ENCODE measurements at regions not wholly inside any gene's neighbourhood (a gene's known extent, or its start where the extent isn't known, plus 50 kb on each side); places are given as distances from the start of the nearest gene placed in this dataset.
A peak's percentile ranks its signal among the peaks of the same experiment; 100 is the strongest.

DNA sequence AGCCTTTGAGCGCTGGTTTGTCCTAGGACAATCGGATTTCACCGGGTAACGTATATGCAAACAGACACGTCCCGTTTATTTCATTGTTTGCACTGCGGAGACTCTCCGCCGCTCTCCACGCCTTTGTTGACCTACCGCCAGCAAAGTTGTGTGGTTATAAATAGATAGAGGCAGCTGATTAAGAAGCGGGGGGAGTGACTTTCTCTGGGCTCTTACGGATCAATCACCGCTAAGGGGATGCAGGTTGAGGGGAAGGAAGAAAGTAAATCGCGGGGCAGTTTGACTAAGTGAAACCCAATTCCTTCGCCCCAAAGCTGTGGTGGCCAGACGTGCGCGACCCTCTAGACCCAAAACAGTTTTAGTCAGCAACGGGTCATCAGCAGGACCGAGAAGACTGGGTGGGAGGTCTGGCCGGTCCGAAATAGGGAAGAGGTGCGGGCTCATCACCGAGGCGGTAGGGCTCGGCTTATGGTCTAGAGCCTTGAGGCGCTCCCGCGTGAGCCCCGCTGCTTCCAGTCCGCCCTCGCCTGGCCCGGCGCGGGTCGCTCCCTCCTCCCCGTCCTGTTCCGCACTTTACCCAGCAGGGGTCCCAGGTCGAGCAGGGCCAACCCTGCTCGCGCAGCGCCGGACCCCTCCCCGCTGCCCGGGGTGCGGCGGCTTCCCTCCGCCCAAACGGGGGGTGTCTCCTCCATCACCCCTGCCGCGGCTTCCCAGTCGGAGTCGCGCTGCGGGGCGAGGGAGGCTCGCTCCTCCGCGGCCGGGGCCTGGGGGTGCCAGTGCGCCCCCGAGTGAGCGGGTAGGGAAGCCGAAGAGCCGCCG is 120.8 kb upstream of the RRP15 start:
- DNase-seq (ENCODE audit: low spot score): no peak
- Histone ChIP-seq H3K36me3 (ENCODE audit: control insufficient read depth in 4 of 4, insufficient read depth in 3 of 4, low read depth in 1 of 4, low read length in 3 of 4) (no peaks in the 10 kb centered on the region), H3K27ac (ENCODE audit: low read depth in 1 of 2, low read length in 2 of 2) (no peak overlapping the region), H3K4me3 (ENCODE audit: low read depth in 1 of 3, low read length in 3 of 3) (peak overlapping the region in 2 of 3 donors; percentile 36 to 46), H3K27me3 (ENCODE audit: control insufficient read depth in 4 of 4, insufficient read depth in 4 of 4, low read length in 3 of 4) (peaks cover 0 to 22% (median 8%) of the 10 kb centered on the region in 4 donors), H3K9me3 (ENCODE audit: control insufficient read depth in 4 of 4, low read length in 3 of 4) (no peaks in the 10 kb centered on the region), H3K4me1 (ENCODE audit: control insufficient read depth in 4 of 4, insufficient read depth in 4 of 4, low read length in 3 of 4) (peaks cover 10 to 23% (median 17%) of the 10 kb centered on the region in 4 donors), H3K9ac (ENCODE audit: low read depth in 1 of 2, low read length in 2 of 2) (no peak overlapping the region)
- no peak for TF ChIP-seq ATF3 (IDR thresholded peaks at IDR 0.05)
- TF ChIP-seq FOXA2 (IDR thresholded peaks at IDR 0.05): no peak
- TF ChIP-seq GABPA (IDR thresholded peaks at IDR 0.05 in 1 of 2, conservative IDR thresholded peaks at IDR 0.05 in 1 of 2): no peak
- no peak for TF ChIP-seq RXRA (IDR thresholded peaks at IDR 0.05)
- TF ChIP-seq TAF1 (conservative IDR thresholded peaks at IDR 0.05): no peak
- TF ChIP-seq ZBTB33 (IDR thresholded peaks at IDR 0.05): no peak
- no peak for TF ChIP-seq FOXA1 (IDR thresholded peaks at IDR 0.05)
- TF ChIP-seq HNF4A (conservative IDR thresholded peaks at IDR 0.05): no peak
- TF ChIP-seq EGR1 (IDR thresholded peaks at IDR 0.05; ENCODE audit: low read depth in 2 of 2): no peak
- TF ChIP-seq, protein P1, sequence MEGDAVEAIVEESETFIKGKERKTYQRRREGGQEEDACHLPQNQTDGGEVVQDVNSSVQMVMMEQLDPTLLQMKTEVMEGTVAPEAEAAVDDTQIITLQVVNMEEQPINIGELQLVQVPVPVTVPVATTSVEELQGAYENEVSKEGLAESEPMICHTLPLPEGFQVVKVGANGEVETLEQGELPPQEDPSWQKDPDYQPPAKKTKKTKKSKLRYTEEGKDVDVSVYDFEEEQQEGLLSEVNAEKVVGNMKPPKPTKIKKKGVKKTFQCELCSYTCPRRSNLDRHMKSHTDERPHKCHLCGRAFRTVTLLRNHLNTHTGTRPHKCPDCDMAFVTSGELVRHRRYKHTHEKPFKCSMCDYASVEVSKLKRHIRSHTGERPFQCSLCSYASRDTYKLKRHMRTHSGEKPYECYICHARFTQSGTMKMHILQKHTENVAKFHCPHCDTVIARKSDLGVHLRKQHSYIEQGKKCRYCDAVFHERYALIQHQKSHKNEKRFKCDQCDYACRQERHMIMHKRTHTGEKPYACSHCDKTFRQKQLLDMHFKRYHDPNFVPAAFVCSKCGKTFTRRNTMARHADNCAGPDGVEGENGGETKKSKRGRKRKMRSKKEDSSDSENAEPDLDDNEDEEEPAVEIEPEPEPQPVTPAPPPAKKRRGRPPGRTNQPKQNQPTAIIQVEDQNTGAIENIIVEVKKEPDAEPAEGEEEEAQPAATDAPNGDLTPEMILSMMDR (IDR thresholded peaks at IDR 0.05; ENCODE audit: low read depth, low read length, missing input control): no peak
- 3% methylated on average over 68 of the region's 68 CpGs for WGBS

DNA sequence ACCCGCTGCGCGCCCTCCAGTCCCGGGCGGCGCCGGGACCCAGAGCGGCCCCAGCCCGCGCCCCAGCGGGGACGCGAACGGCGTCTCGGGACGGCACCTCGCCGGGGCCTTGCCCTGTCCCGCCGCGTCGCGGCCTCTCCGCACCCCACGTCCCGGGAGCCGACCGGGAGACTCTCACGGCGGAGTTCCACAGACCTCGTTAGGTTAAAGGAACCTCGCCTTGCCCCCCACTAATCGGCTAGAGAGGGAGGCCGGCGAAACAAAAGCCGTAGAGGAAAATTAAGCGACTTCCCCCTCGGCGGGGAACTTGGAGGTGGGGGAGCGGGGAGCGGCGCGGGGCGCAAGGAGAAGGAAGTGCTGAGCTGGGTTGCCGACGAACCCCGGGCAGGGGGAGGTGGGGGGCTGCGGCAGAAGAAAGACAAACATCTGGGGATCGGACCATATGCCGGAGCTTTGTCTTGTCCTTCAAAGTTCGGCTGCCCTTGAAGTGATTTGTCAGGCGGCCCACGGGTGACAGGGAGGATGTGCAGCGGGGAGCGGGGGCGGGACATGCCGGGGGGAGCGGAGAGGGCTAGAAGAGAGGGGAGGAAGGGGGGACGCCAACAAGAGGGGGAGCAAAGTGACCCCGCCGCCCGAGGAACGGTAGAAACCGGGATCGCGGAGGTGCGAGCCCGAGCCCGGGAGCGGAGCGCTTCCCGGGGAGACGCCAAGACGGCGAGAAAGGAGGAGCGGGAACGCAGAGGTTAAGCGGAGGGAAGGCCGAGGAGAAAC is 120.0 kb upstream of the RRP15 start:
- peak overlapping the region; percentile 23 to 46 (median 25) for H3K4me3 ChIP-seq (ENCODE audit: low read depth in 1 of 3, low read length in 3 of 3)
- peaks cover 10 to 23% (median 17%) of the 10 kb centered on the region in 4 donors for H3K4me1 ChIP-seq (ENCODE audit: control insufficient read depth in 4 of 4, insufficient read depth in 4 of 4, low read length in 3 of 4)
- no peaks in the 10 kb centered on the region for H3K36me3 ChIP-seq (ENCODE audit: control insufficient read depth in 4 of 4, insufficient read depth in 3 of 4, low read depth in 1 of 4, low read length in 3 of 4)
- no peak overlapping the region for H3K27ac ChIP-seq (ENCODE audit: low read depth in 1 of 2, low read length in 2 of 2)
- WGBS: 2% methylated on average over 80 of the region's 80 CpGs
- no peaks in the 10 kb centered on the region for H3K9me3 ChIP-seq (ENCODE audit: control insufficient read depth in 4 of 4, low read length in 3 of 4)
- TF ChIP-seq JUND (IDR thresholded peaks at IDR 0.05) (no peak), HNF4G (IDR thresholded peaks at IDR 0.05) (no peak), NR2F2 (IDR thresholded peaks at IDR 0.05) (no peak)
- no peak overlapping the region for H3K9ac ChIP-seq (ENCODE audit: low read depth in 1 of 2, low read length in 2 of 2)
- H3K27me3 ChIP-seq (ENCODE audit: control insufficient read depth in 4 of 4, insufficient read depth in 4 of 4, low read length in 3 of 4): peaks cover 0 to 21% (median 7%) of the 10 kb centered on the region in 4 donors
- no peak for DNase-seq (ENCODE audit: low spot score)

All from liver (tissue), 8 donors.